Fibroblast of peridontal ligament (primary cell): ENCODE measurements at regions not wholly inside any gene's neighbourhood (a gene's known extent, or its start where the extent isn't known, plus 50 kb on each side); places are given as distances from the start of the nearest gene placed in this dataset.

Experiments used
- DNase-seq: peaks from one replicate; pipeline ENCODE4 v3.0.0-alpha.2; 2010; ENCODE audit errors: extremely low read depth

GRCh38 chr1:56222914-56223540 is 356.3 kb downstream of the PLPP3 start:
- DNase-seq: no peak

DNA sequence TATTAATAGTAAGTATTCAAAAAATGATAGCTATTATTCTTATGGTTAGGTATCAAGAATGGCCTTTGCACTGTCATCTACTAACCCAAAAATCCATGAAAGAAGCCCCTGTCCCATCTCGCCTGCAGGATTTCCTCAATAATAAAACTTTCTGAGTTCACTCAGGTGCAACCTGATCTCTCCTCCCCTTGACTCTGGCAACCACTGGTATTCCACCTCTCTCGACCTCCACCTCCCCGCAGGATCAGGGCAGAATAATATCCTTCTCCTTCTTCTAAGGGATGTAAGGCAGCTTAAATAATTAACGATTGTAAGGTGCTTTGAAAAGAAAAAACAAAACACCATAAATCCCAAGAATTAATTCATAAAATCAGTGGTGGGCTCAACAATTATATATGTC is 359.3 kb downstream of the PLPP3 start:
- no peak for DNase-seq

- DNase-seq: no peak
Measured at GRCh38 chr1:56218023-56218422, 361.3 kb downstream of the PLPP3 start.

DNA sequence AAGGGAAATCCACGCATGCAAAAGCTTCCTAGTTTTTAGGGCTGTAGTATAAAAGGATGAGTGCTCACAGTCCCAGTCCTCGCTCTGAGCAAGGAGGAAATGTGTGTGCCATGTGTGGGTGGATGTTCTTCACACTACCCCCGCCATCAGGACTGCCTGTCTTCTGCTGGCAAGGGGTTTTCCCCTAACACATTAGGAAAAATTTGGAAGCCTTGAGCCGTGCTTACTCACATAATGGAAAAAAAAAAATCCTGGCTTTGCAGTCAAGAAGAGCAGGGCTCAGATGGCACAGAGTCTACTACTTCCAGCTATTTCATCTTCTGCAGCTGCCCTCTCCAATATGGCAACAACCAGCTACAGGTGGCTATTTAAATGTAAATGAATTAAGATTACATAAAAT is 363.1 kb downstream of the PLPP3 start:
- DNase-seq: peak; percentile 57

DNA sequence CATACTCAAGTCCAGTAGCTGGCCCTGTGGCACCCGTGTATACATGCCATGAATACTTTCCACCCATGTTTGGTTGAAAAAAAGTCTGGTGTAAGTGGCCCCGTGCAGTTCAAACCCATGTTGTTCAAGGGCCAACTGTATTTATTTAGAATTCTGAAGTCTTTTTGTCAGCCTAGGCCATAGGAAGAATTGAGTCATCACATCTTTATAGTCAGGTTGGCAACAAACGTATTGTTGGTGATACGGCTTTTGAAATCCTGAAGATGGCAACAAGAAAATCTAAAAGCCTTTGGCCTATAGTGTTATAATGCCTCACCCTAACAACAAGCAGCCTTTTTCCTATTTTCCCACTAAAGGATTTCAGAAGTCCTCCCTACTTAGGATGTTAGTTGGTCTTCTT is 363.6 kb downstream of the PLPP3 start:
- DNase-seq: no peak

- no peak for DNase-seq
Measured at GRCh38 chr1:56215086-56215485, 364.3 kb downstream of the PLPP3 start.

GRCh38 chr1:56213068-56213467 is 366.3 kb downstream of the PLPP3 start:
- no peak for DNase-seq

DNA sequence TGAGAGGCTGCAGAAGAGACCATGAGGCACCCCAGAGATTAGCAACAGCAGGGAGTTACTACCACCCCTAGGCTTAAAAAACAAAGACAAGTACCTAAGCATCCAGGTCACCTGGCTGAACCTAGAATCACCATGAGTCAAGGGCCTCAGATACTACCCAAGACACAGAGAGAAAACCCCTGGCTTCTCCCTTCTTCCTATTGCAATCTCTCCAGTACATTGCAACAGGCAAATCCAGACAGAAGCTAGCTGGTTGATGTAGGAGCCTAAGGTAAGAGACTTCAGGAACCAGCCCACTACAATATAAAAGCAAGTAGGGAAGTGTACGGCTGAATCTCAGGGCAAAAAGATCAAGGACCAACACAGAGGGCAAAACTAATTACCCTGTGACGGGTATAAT is 367.2 kb downstream of the PLPP3 start:
- DNase-seq: no peak

DNA sequence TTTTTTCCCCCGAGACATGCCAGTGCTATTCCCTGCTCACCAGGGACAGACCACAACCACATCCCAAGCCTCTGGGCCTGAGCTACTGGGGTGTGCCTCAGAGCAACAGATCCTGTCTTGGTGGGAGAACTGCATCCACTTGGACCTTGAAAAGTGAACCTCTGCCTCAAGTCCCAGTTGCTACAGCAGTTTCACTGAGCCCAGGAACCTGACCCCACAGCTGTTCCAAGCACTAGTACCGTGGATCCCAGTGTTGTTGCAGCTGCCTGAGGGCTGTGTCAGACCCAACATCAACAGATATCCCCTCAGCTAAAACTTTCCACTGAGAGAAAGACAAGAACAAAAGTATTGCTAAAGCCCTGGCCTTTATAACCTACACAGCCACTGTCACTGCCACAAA is 373.0 kb downstream of the PLPP3 start:
- no peak for DNase-seq

DNA sequence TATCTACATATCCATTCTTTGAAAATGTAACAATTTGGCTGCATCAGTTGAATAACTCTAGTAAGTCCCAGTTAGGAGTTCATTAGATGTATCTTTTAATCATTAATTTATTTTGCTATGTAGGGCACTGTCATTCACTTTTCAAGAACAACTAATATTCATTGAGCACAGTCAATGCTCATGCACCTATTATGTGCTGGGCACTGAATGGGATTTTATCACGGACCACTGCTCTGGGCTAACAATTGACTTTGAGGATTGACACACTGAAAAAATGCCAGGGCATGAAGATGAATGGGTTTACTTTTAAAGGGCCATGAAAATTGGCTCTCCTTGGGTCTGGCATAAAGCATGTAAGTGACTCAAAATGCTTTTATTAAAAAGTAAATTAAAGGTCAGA is 375.2 kb downstream of the PLPP3 start:
- DNase-seq: no peak

GRCh38 chr1:56202796-56203492 is 376.4 kb downstream of the PLPP3 start:
- no peak for DNase-seq

GRCh38 chr1:56202186-56202585 is 377.2 kb downstream of the PLPP3 start:
- no peak for DNase-seq

- DNase-seq: peak; percentile 74
Measured at GRCh38 chr1:56200896-56201295, 378.5 kb downstream of the PLPP3 start.

DNA sequence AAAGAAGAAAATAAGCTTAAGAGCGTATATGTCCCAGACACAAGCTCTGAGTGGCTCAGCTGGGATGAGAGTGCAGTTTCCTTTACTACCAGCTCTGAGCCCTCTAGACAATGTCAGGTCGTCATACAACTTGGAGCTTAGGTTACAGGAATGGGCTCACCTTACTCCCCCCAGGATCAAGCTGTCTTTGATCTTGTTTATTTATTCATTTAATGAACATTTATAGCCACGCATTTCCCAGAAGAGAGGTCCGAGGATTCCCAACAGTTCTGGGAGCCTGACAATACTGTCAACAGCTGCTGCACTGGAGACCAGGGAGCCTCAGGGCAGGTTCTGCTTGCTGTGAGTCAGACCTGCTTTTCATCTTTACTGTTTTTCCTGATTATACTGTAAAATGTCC is 378.9 kb downstream of the PLPP3 start:
- peak; percentile 47 for DNase-seq

DNA sequence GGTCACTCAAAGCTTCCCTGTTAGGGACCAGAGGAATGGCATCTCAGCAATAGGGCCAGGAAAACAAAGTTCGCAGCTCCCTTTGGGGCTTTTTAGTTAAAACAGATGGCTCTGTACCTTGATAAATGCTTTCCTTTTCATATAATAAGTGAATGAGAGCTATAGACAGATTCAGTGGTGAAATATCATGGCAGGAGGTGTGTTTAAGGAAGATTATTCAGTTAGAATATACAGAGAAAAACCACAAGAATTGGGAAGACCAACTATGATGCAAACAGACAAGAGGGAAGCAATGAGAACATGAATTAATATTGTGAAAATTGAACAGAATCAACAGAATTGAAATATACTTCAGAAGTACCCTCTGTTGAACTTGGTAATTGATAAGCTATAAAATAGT is 379.4 kb downstream of the PLPP3 start:
- peak; percentile 60 for DNase-seq

- DNase-seq: no peak
Measured at GRCh38 chr1:56199061-56199460, 380.3 kb downstream of the PLPP3 start.

GRCh38 chr1:56197946-56198345 is 381.4 kb downstream of the PLPP3 start:
- no peak for DNase-seq

- DNase-seq: no peak
Measured at GRCh38 chr1:56196839-56197238, 382.5 kb downstream of the PLPP3 start.

GRCh38 chr1:56194701-56195300 is 384.6 kb downstream of the PLPP3 start:
- DNase-seq: peak; percentile 96

DNA sequence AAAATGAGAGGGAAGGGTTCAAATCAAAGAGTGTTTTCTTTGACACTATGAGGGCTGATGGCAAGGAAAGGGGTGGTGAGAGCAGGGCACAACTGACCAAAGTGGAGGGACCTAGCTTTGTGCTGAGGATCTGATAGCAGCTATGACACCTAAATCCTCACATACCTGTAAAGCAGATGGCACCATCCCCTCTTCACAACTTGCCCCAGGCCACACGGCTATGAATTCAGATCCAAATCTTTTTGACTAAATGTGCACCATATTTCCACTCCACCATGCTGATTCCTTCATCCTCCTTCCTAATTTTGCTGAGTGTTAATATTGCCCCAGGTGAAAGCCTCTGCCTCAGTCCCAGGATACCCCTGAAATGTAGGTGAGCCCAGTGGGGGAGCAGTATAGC is 385.7 kb downstream of the PLPP3 start:
- DNase-seq: no peak

- peak; percentile 78 for DNase-seq
Measured at GRCh38 chr1:56191369-56191768, 388.0 kb downstream of the PLPP3 start.

- DNase-seq: peak; percentile 98
Measured at GRCh38 chr1:56190806-56191365, 388.5 kb downstream of the PLPP3 start.
